ENCODE measurements at regions not wholly inside any gene's neighbourhood (a gene's known extent, or its start where the extent isn't known, plus 50 kb on each side); places are given as distances from the start of the nearest gene placed in this dataset.
A peak's percentile ranks its signal among the peaks of the same experiment; 100 is the strongest.

GRCh38 chr5:60415443-60415842 is 284.5 kb downstream of the DEPDC1B start (continued):
- TF ChIP-seq TFAP4 (IDR thresholded peaks at IDR 0.05; ENCODE audit: borderline replicate concordance, low read depth) (no peak), TSC22D2 (CRISPR knock-in tag; IDR thresholded peaks at IDR 0.05; ENCODE audit: borderline replicate concordance) (no peak), TBX3 (IDR thresholded peaks at IDR 0.05; ENCODE audit: borderline replicate concordance) (no peak), ETV6 (CRISPR knock-in tag; conservative IDR thresholded peaks at IDR 0.05) (no peak), SIN3A (IDR thresholded peaks at IDR 0.05; ENCODE audit: borderline replicate concordance, low read depth, low read length) (no peak), MTA1 (CRISPR knock-in tag; IDR thresholded peaks at IDR 0.05; ENCODE audit: borderline replicate concordance) (peak; percentile 31; the same call in 1 of the 2 replicates), ZNF619 (CRISPR knock-in tag; IDR thresholded peaks at IDR 0.05) (no peak), KLF12 (CRISPR knock-in tag; IDR thresholded peaks at IDR 0.05; ENCODE audit: borderline replicate concordance) (no peak), ZNF784 (CRISPR knock-in tag; IDR thresholded peaks at IDR 0.05; ENCODE audit: borderline replicate concordance) (no peak), AGO2 (optimal IDR thresholded peaks at IDR 0.05; ENCODE audit: low read depth, low read length) (peak; percentile 36), CEBPZ (IDR thresholded peaks at IDR 0.05; ENCODE audit: low read length) (no peak), TCF7L2 (IDR thresholded peaks at IDR 0.05; ENCODE audit: low read depth, low read length) (no peak), ZNF275 (CRISPR knock-in tag; IDR thresholded peaks at IDR 0.05; ENCODE audit: borderline replicate concordance) (no peak), ZNF841 (CRISPR knock-in tag; IDR thresholded peaks at IDR 0.05; ENCODE audit: borderline replicate concordance) (no peak), ZNF607 (CRISPR knock-in tag; IDR thresholded peaks at IDR 0.05; ENCODE audit: borderline replicate concordance) (no peak), TIGD3 (CRISPR knock-in tag; IDR thresholded peaks at IDR 0.05; ENCODE audit: borderline replicate concordance) (no peak), ZNF18 (CRISPR knock-in tag; IDR thresholded peaks at IDR 0.05; ENCODE audit: insufficient replicate concordance) (no peak), KAT2B (IDR thresholded peaks at IDR 0.05; ENCODE audit: borderline replicate concordance, low read depth, low read length) (no peak)
